ENCODE measurements at regions not wholly inside any gene's neighbourhood (a gene's known extent, or its start where the extent isn't known, plus 50 kb on each side); places are given as distances from the start of the nearest gene placed in this dataset.

GRCh38 chr16:26970292-26970691, 96.4 kb upstream of the C16orf82 start:
- Histone ChIP-seq H3K4me1 (ENCODE audit: insufficient read depth, low read length) (no peaks in the 10 kb centered on the region), H3K9me3 (ENCODE audit: insufficient read depth, low read length, severe bottlenecking) (no peaks in the 10 kb centered on the region), H3K27ac (ENCODE audit: low read length) (no peak overlapping the region), H3K79me2 (ENCODE audit: insufficient read depth, low read length) (no peaks in the 10 kb centered on the region), H3K4me2 (ENCODE audit: insufficient read depth, low read length) (no peak overlapping the region), H3K36me3 (ENCODE audit: insufficient read depth, low read length) (no peaks in the 10 kb centered on the region), H2AFZ (ENCODE audit: low read depth, low read length) (no peak overlapping the region), H3K9ac (ENCODE audit: low read depth, low read length) (no peak overlapping the region), H4K20me1 (ENCODE audit: insufficient read depth, low read length) (no peaks in the 10 kb centered on the region), H3K4me3 (ENCODE audit: low read depth in 1 of 2, low read length in 2 of 2) (no peak overlapping the region), H3K27me3 (ENCODE audit: insufficient read depth, low read length, poor library complexity) (no peaks in the 10 kb centered on the region)
- ATAC-seq (ENCODE audit: insufficient read depth, low read depth) (no peak), DNase-seq (no peak)
- no peak for TF ChIP-seq CTCF (IDR thresholded peaks at IDR 0.05; ENCODE audit: borderline replicate concordance, extremely low read depth, low read length, poor library complexity, severe bottlenecking)
- no peak for TF ChIP-seq EZH2 (IDR thresholded peaks at IDR 0.05; ENCODE audit: borderline replicate concordance, low read depth, low read length, severe bottlenecking)

GRCh38 chr16:26976873-26977272, 89.9 kb upstream of the C16orf82 start:
- ATAC-seq (ENCODE audit: insufficient read depth, low read depth) = no peak
- H3K4me3 ChIP-seq (ENCODE audit: low read depth in 1 of 2, low read length in 2 of 2) = no peak overlapping the region
- no peak overlapping the region for H2AFZ ChIP-seq (ENCODE audit: low read depth, low read length)
- no peak overlapping the region for H3K27ac ChIP-seq (ENCODE audit: low read length)
- H3K27me3 ChIP-seq (ENCODE audit: insufficient read depth, low read length, poor library complexity) = peaks cover 3% of the 10 kb centered on the region
- no peaks in the 10 kb centered on the region for H3K36me3 ChIP-seq (ENCODE audit: insufficient read depth, low read length)
- no peaks in the 10 kb centered on the region for H3K79me2 ChIP-seq (ENCODE audit: insufficient read depth, low read length)
- no peaks in the 10 kb centered on the region for H3K4me1 ChIP-seq (ENCODE audit: insufficient read depth, low read length)
- DNase-seq = no peak
- no peak overlapping the region for H3K4me2 ChIP-seq (ENCODE audit: insufficient read depth, low read length)
- no peaks in the 10 kb centered on the region for H3K9me3 ChIP-seq (ENCODE audit: insufficient read depth, low read length, severe bottlenecking)
- TF ChIP-seq EZH2 (IDR thresholded peaks at IDR 0.05; ENCODE audit: borderline replicate concordance, low read depth, low read length, severe bottlenecking) (no peak), CTCF (IDR thresholded peaks at IDR 0.05; ENCODE audit: borderline replicate concordance, extremely low read depth, low read length, poor library complexity, severe bottlenecking) (no peak)
- no peaks in the 10 kb centered on the region for H4K20me1 ChIP-seq (ENCODE audit: insufficient read depth, low read length)
- no peak overlapping the region for H3K9ac ChIP-seq (ENCODE audit: low read depth, low read length)

GRCh38 chr16:26981266-26981938, 85.3 kb upstream of the C16orf82 start:
- Histone ChIP-seq H3K9ac (ENCODE audit: low read depth, low read length) (no peak overlapping the region), H3K27me3 (ENCODE audit: insufficient read depth, low read length, poor library complexity) (peaks cover 3% of the 10 kb centered on the region), H4K20me1 (ENCODE audit: insufficient read depth, low read length) (no peaks in the 10 kb centered on the region), H3K79me2 (ENCODE audit: insufficient read depth, low read length) (no peaks in the 10 kb centered on the region), H3K27ac (ENCODE audit: low read length) (no peak overlapping the region), H3K4me1 (ENCODE audit: insufficient read depth, low read length) (no peaks in the 10 kb centered on the region), H3K4me2 (ENCODE audit: insufficient read depth, low read length) (no peak overlapping the region), H2AFZ (ENCODE audit: low read depth, low read length) (no peak overlapping the region), H3K9me3 (ENCODE audit: insufficient read depth, low read length, severe bottlenecking) (no peaks in the 10 kb centered on the region), H3K36me3 (ENCODE audit: insufficient read depth, low read length) (no peaks in the 10 kb centered on the region), H3K4me3 (ENCODE audit: low read depth in 1 of 2, low read length in 2 of 2) (no peak overlapping the region)
- TF ChIP-seq CTCF (IDR thresholded peaks at IDR 0.05; ENCODE audit: borderline replicate concordance, extremely low read depth, low read length, poor library complexity, severe bottlenecking) = no peak
- TF ChIP-seq EZH2 (IDR thresholded peaks at IDR 0.05; ENCODE audit: borderline replicate concordance, low read depth, low read length, severe bottlenecking) = no peak
- ATAC-seq (ENCODE audit: insufficient read depth, low read depth) = no peak
- no peak for DNase-seq

Measured in DND-41 (cell line).